Central memory CD8-positive, alpha-beta T cell (primary cell): ENCODE measurements at regions not wholly inside any gene's neighbourhood (a gene's known extent, or its start where the extent isn't known, plus 50 kb on each side); places are given as distances from the start of the nearest gene placed in this dataset.
"Not testable (repeated sequence)": the region's sequence is repeated elsewhere in the genome, so short reads cannot be mapped to it uniquely, and the experiment has no call there.

Source experiments
- ATAC-seq: fragments of 150-1000 bp; cut with Tn5 transposase; replicated peaks from 2 replicates; pipeline ENCODE4 v1.10.0; 2022; ENCODE audit warnings: mild to moderate bottlenecking, moderate FRiP score, moderate number of reproducible peaks; ENCODE audit not compliant: poor library complexity, severe bottlenecking; ENCODE audit errors: extremely low read depth
- DNase-seq, 2 donors: peaks; one replicate each; pipeline ENCODE4 v3.0.0; 2021; ENCODE audit warnings: low spot score in 2 of 2
- H3K27ac Mint-ChIP-seq: one replicate; pipeline ENCODE4 v1.8.0; 2022; ENCODE audit warnings: low read depth, mild to moderate bottlenecking, moderate library complexity, mixed read lengths
- H3K27me3 Mint-ChIP-seq: one replicate; pipeline ENCODE4 v1.8.0; 2022; ENCODE audit warnings: mixed read lengths
- H3K36me3 Mint-ChIP-seq: one replicate; pipeline ENCODE4 v1.8.0; 2022; ENCODE audit warnings: mild to moderate bottlenecking, moderate library complexity, mixed read lengths; ENCODE audit not compliant: insufficient read depth
- H3K4me1 Mint-ChIP-seq: one replicate; pipeline ENCODE4 v1.8.0; 2022; ENCODE audit warnings: mixed read lengths
- H3K4me3 Mint-ChIP-seq: one replicate; pipeline ENCODE4 v1.8.0; 2022; ENCODE audit warnings: mild to moderate bottlenecking, moderate library complexity, mixed read lengths
- H3K9me3 Mint-ChIP-seq: one replicate; pipeline ENCODE4 v1.8.0; 2022; ENCODE audit warnings: mixed read lengths

DNA sequence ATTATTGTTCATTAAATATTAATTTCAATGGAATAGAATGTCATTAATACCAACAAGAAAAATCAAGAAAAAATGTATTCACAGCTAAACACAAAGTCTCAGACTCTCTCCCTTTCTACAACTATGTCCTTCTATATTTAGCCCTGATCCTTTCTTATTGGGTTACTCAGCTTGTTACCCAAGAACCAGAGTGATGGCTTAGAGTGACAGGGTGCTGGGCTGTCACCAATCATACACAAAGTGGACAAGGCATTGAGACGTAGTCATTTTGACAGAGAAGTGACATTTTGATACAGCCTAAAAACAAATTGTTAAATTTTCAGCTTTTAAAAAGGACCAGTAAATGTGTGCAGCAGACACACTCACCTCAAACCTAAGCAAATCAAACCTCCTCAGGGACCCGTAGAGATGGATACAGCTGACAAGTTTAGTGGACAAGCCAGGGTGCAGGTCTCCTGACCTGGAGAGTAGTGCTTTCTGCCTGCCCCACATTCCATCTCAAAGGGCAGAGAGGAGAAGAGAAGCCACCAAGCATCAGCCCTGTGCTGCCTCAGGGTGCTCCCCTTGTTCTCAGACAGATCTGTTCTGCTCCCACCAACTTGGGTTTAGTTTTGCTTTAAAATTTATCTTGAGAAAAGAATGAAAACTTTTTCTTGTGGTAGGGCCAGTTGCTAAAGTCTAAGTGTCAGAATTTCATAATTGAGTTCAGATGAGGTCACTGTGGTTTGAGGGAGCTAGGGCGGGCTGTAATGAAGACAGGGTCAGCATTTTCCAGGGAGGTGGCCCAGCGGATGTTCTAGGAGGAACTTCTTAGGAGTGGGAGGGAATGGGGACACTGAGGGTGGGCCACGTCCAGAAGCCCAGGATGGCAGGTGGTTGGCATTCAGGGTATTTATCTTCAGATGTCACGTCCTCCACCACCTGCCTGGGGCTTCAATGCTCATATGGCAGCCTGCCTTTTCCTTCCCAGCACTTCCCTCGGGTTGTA, 136.5 kb upstream of the TBL1XR1 start:
- no peak for DNase-seq

GRCh38 chr3:177334803-177335202, 137.5 kb upstream of the TBL1XR1 start:
- ATAC-seq, result no peak
- Mint-ChIP-seq H3K4me1 (peaks cover 27% of the 10 kb centered on the region), H3K27me3 (no peaks in the 10 kb centered on the region), H3K9me3 (no peaks in the 10 kb centered on the region), H3K4me3 (no peak overlapping the region), H3K27ac (no peak overlapping the region), H3K36me3 (peaks cover 7% of the 10 kb centered on the region)
- DNase-seq, result no peak

More for the DNA sequence above, 136.5 kb upstream of the TBL1XR1 start:
- Mint-ChIP-seq H3K27ac (no peak overlapping the region), H3K9me3 (no peaks in the 10 kb centered on the region), H3K36me3 (peaks cover 7% of the 10 kb centered on the region), H3K4me1 (peaks cover 19% of the 10 kb centered on the region), H3K4me3 (no peak overlapping the region), H3K27me3 (no peaks in the 10 kb centered on the region)
- no peak for ATAC-seq

GRCh38 chr3:177335728-177336127, 138.4 kb upstream of the TBL1XR1 start:
- H3K4me1 Mint-ChIP-seq, result peaks cover 27% of the 10 kb centered on the region

DNA sequence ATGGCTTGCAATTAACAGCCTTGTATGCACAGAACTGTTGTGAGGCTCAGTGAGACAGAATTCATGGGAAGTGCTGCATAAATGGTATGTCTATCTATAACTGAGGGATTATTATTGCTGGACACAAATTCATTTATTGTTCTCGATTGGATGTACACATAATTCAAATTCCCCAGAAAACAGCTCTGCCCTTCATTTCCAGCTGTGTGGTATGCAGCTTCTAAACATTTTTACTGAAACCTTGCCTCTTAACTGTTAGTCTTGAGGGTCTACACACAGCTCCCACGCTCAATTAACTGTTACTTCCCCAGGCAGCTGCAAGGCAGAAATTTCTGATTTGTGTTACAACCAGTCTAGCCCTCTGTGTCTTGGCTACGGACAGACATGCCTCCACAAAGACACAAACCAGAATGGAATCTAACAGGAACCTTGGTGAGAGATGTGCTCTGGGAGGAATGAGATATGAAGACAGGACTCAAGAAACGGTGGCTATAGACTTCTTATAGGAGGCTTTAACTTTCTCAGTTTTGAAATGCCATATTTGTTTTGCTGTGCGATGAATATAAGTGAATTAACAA, 139.7 kb upstream of the TBL1XR1 start:
- Mint-ChIP-seq H3K4me1 (peaks cover 27% of the 10 kb centered on the region), H3K27me3 (no peaks in the 10 kb centered on the region), H3K36me3 (peaks cover 7% of the 10 kb centered on the region), H3K27ac (peak overlapping the region; percentile 90), H3K9me3 (no peaks in the 10 kb centered on the region), H3K4me3 (no peak overlapping the region)
- ATAC-seq, result no peak
- DNase-seq, result no peak

More at GRCh38 chr3:177335728-177336127, 138.4 kb upstream of the TBL1XR1 start:
- Mint-ChIP-seq H3K27ac (no peak overlapping the region), H3K9me3 (no peaks in the 10 kb centered on the region), H3K36me3 (peaks cover 7% of the 10 kb centered on the region), H3K4me3 (no peak overlapping the region), H3K27me3 (no peaks in the 10 kb centered on the region)
- DNase-seq, result no peak
- ATAC-seq, result no peak

GRCh38 chr3:177337541-177338331, 140.5 kb upstream of the TBL1XR1 start:
- Mint-ChIP-seq H3K4me1 (peaks cover 27% of the 10 kb centered on the region), H3K9me3 (no peaks in the 10 kb centered on the region), H3K27ac (peak overlapping the region; percentile 90), H3K36me3 (peaks cover 7% of the 10 kb centered on the region), H3K27me3 (no peaks in the 10 kb centered on the region), H3K4me3 (peak overlapping the region; percentile 18)
- peak in 1 of 2 donors; percentile 26 for DNase-seq
- ATAC-seq, result peak; percentile 77

DNA sequence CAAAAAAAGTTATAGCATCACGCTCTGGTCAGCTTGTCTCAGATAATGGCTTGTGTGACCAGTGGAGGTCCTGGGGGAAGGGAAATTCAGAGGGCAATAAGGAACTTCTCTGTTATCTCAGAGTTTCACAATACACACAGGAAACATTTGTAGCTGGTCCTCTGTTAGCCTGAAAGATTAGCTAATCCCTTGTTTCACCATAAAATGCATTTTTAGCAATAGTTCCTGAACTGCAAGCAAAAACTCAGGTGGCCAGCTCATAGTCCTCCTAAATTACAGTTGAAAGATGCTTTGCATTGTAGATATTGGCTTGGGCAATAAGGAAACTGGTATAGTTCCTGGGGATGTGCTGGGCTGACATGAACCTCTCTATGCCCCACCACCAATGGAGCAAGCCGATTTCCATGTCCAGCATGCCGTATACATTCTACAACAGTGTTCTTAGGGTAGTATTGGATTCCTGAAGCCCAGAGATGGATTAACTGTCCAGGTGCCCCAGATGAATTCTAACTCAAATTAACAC, 141.5 kb upstream of the TBL1XR1 start:
- H3K36me3 Mint-ChIP-seq, result peaks cover 7% of the 10 kb centered on the region
- ATAC-seq (no peak), DNase-seq (no peak)
- peak overlapping the region; percentile 32 for H3K4me3 Mint-ChIP-seq
- H3K27ac Mint-ChIP-seq, result no peak overlapping the region
- no peaks in the 10 kb centered on the region for H3K27me3 Mint-ChIP-seq
- H3K9me3 Mint-ChIP-seq, result no peaks in the 10 kb centered on the region
- H3K4me1 Mint-ChIP-seq, result peaks cover 27% of the 10 kb centered on the region

DNA sequence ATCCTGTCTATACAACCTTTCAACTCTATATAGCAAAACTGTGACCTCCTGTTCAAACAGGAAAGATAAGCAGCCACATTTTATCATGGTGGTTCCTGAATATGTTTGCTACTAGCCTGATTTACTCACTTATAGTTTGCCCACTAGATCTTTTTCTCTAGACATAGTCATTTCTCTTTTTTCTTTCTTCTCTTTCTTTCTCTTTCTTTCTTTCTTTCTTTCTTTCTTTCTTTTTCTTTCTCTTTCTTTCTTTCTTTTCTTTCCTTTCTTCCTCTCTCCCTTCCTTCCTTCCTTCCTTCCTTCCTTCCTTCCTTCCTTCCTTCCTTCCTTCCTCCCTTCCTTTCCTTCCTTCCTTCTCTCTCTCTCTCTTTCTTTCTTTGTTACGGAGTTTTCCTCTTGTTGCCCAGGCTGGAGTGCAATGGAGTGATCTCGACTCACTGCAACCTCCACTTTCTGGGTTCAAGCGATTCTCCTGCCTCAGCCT, 142.0 kb upstream of the TBL1XR1 start:
- peak overlapping the region; percentile 32 for H3K4me3 Mint-ChIP-seq
- H3K27me3 Mint-ChIP-seq, DNase-seq, H3K9me3 Mint-ChIP-seq, H3K36me3 Mint-ChIP-seq: not testable (repeated sequence)
- peaks cover 27% of the 10 kb centered on the region for H3K4me1 Mint-ChIP-seq
- peak; percentile 69 for ATAC-seq
- H3K27ac Mint-ChIP-seq, result peak overlapping the region; percentile 74

DNA sequence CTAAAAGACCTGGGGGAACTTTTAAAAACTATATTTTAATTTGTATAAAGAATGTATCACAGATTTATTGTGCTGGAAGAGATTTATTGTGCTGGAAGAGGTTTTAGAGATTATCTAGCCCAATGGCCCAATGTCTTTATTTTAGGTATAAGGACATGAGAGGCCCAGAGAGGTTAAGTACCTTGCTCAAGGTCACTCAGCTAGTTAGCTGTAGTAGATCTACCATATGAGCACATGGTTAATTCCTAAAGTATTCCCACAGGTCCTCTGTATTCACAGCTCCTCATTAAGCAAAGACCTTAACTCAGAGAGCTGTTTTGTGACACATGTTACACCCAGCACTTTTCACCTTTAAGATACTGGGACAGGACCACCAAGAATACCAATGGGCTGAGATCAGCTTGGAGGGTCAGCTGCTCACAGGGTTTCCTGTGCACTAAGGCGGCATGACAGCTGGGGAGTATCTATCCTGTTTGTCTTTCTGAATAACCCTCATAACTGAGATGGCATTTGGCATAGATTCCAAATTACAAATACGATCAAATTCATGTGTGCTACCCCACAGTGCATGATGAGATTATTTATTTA, 143.1 kb upstream of the TBL1XR1 start:
- H3K9me3 Mint-ChIP-seq, result no peaks in the 10 kb centered on the region
- no peak for ATAC-seq
- no peak overlapping the region for H3K27ac Mint-ChIP-seq
- no peaks in the 10 kb centered on the region for H3K27me3 Mint-ChIP-seq
- no peak for DNase-seq
- H3K4me3 Mint-ChIP-seq, result no peak overlapping the region
- H3K4me1 Mint-ChIP-seq, result peaks cover 30% of the 10 kb centered on the region
- H3K36me3 Mint-ChIP-seq, result peaks cover 5% of the 10 kb centered on the region

GRCh38 chr3:177341736-177342419, 144.6 kb upstream of the TBL1XR1 start:
- Mint-ChIP-seq H3K27ac (no peak overlapping the region), H3K4me3 (no peak overlapping the region), H3K9me3 (no peaks in the 10 kb centered on the region), H3K36me3 (peaks cover 5% of the 10 kb centered on the region), H3K27me3 (no peaks in the 10 kb centered on the region), H3K4me1 (peaks cover 35% of the 10 kb centered on the region)
- DNase-seq, result no peak
- ATAC-seq, result no peak

GRCh38 chr3:177343122-177343625, 145.9 kb upstream of the TBL1XR1 start:
- H3K9me3 Mint-ChIP-seq, result no peaks in the 10 kb centered on the region
- peaks cover 24% of the 10 kb centered on the region for H3K4me1 Mint-ChIP-seq
- no peak for DNase-seq
- ATAC-seq, result no peak
- no peaks in the 10 kb centered on the region for H3K27me3 Mint-ChIP-seq
- no peaks in the 10 kb centered on the region for H3K36me3 Mint-ChIP-seq
- no peak overlapping the region for H3K27ac Mint-ChIP-seq
- no peak overlapping the region for H3K4me3 Mint-ChIP-seq
